VCaP (cell line): ENCODE measurements at regions not wholly inside any gene's neighbourhood (a gene's known extent, or its start where the extent isn't known, plus 50 kb on each side); places are given as distances from the start of the nearest gene placed in this dataset.
"Not testable (repeated sequence)": the region's sequence is repeated elsewhere in the genome, so short reads cannot be mapped to it uniquely, and the experiment has no call there.

Source experiments
- H3K27ac ChIP-seq: fragments of 450-650 bp; 2 replicates; pipeline ENCODE4 v1.5.1; 2017
- CTCF ChIP-seq: fragments of 450-650 bp; conservative IDR thresholded peaks from 2 replicates; pipeline ENCODE4 v1.5.1; 2017; ENCODE audit warnings: mild to moderate bottlenecking, moderate library complexity

GRCh38 chr19:29154163-29154562 lies 58.8 kb downstream of the UQCRFS1 start:
- no peak for TF ChIP-seq CTCF
- no peak overlapping the region for H3K27ac ChIP-seq

- TF ChIP-seq CTCF, result no peak
- H3K27ac ChIP-seq, result no peak overlapping the region
Measured at GRCh38 chr19:29145756-29146155, 67.2 kb downstream of the UQCRFS1 start.

GRCh38 chr19:29143183-29143582 lies 69.8 kb downstream of the UQCRFS1 start:
- H3K27ac ChIP-seq, result no peak overlapping the region
- TF ChIP-seq CTCF, result no peak

GRCh38 chr19:29139227-29139626 lies 73.7 kb downstream of the UQCRFS1 start:
- H3K27ac ChIP-seq, result no peak overlapping the region
- no peak for TF ChIP-seq CTCF

GRCh38 chr19:29138206-29138605 lies 74.7 kb downstream of the UQCRFS1 start:
- H3K27ac ChIP-seq, result not testable (repeated sequence)

GRCh38 chr19:29131456-29131855 lies 81.5 kb downstream of the UQCRFS1 start:
- H3K27ac ChIP-seq, result no peak overlapping the region
- no peak for TF ChIP-seq CTCF

- TF ChIP-seq CTCF, result no peak
- no peak overlapping the region for H3K27ac ChIP-seq
Measured at GRCh38 chr19:29129148-29129547, 83.8 kb downstream of the UQCRFS1 start.

- TF ChIP-seq CTCF, result no peak
Measured at GRCh38 chr19:29128203-29128602, 84.7 kb downstream of the UQCRFS1 start.

More at GRCh38 chr19:29128203-29128602, 84.7 kb downstream of the UQCRFS1 start:
- H3K27ac ChIP-seq, result no peak overlapping the region
